Lower lobe of right lung (tissue), 2 donors: ENCODE measurements at regions not wholly inside any gene's neighbourhood (a gene's known extent, or its start where the extent isn't known, plus 50 kb on each side); places are given as distances from the start of the nearest gene placed in this dataset.

ENCODE experiments used
- ATAC-seq, 2 donors: fragments of 200-7000 bp; cut with Tn5 transposase; one replicate each; pipeline ENCODE4 v1.9.1; 2020 to 2022; ENCODE audit warnings: mild to moderate bottlenecking in 2 of 2, moderate library complexity in 2 of 2
- DNase-seq: peaks from one replicate; pipeline ENCODE4 v3.0.0-alpha.2; 2020
- H3K27ac ChIP-seq: fragments of 200-600 bp; one replicate; pipeline ENCODE4 v1.8.0; 2022
- H3K27me3 ChIP-seq: fragments of 200-600 bp; one replicate; pipeline ENCODE4 v1.8.0; 2022; ENCODE audit warnings: low read depth
- H3K36me3 ChIP-seq: fragments of 200-600 bp; one replicate; pipeline ENCODE4 v1.8.0; 2022; ENCODE audit warnings: mild to moderate bottlenecking
- H3K4me1 ChIP-seq: fragments of 200-600 bp; one replicate; pipeline ENCODE4 v1.8.0; 2022
- H3K4me3 ChIP-seq: fragments of 200-600 bp; one replicate; pipeline ENCODE4 v1.8.0; 2022; ENCODE audit warnings: mild to moderate bottlenecking
- H3K9me3 ChIP-seq: fragments of 200-600 bp; one replicate; pipeline ENCODE4 v1.8.0; 2022
- intact Hi-C: fragments of 100-400 bp; cut with DNase I; formaldehyde crosslinking; loops from one replicate; pipeline ENCODE4 v1.11.0; 2022
- TF ChIP-seq, protein P1 (sequence below): fragments of 200-600 bp; IDR thresholded peaks from one replicate; pipeline ENCODE4 v1.8.0; 2022; ENCODE audit warnings: antibody characterized with exemption, mild to moderate bottlenecking
- donor health status: DM: no; HTN: yes; CAD: no; lungs with severe emphysema.

DNA sequence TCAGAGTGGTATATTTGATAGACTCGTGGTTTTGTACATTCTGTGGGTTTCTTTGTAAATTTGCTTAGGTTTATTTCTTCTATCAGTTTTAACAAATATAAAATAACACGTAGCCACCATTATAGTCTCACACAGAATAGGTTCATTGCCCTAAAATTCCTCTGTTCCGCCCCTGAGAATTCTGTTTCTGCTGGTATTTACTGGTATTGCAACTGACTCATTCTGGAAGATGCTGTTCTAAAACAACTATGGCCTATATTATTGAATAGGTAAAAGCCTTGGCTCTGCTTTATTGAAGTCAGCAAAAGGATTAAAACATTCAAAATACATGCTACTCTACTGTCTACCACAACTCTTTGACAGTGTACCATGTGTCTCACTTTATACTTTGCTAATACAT lies 119.1 kb upstream of the CHORDC1 start:
- intact Hi-C loops, result no loop called here
- Histone ChIP-seq H3K27me3 (no peaks in the 10 kb centered on the region), H3K4me3 (no peak overlapping the region), H3K4me1 (no peaks in the 10 kb centered on the region), H3K9me3 (no peaks in the 10 kb centered on the region), H3K36me3 (no peaks in the 10 kb centered on the region), H3K27ac (no peak overlapping the region)
- ATAC-seq (no peak), DNase-seq (no peak)
- TF ChIP-seq, protein P1, sequence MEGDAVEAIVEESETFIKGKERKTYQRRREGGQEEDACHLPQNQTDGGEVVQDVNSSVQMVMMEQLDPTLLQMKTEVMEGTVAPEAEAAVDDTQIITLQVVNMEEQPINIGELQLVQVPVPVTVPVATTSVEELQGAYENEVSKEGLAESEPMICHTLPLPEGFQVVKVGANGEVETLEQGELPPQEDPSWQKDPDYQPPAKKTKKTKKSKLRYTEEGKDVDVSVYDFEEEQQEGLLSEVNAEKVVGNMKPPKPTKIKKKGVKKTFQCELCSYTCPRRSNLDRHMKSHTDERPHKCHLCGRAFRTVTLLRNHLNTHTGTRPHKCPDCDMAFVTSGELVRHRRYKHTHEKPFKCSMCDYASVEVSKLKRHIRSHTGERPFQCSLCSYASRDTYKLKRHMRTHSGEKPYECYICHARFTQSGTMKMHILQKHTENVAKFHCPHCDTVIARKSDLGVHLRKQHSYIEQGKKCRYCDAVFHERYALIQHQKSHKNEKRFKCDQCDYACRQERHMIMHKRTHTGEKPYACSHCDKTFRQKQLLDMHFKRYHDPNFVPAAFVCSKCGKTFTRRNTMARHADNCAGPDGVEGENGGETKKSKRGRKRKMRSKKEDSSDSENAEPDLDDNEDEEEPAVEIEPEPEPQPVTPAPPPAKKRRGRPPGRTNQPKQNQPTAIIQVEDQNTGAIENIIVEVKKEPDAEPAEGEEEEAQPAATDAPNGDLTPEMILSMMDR, result no peak

DNA sequence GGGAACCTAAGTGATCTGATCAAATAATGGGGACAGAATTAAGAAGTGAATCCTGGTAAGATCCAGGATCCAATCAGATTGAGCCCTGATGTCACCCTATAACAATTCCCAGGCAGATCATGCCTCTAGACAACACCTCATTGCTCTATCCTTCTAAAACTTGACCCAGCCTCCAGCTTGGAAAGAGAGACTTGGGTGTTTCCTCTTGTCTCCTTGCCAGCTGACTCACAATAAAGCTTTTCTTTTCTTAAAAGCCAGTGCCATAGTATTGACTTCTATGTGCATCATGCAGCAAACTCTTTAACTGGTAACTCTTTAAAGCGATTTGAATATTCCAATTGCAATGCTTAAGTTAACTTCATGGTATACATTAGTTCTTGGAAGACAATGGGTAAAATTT lies 109.6 kb upstream of the CHORDC1 start:
- DNase-seq (no peak), ATAC-seq (no peak)
- Histone ChIP-seq H3K9me3 (no peaks in the 10 kb centered on the region), H3K27ac (no peak overlapping the region), H3K36me3 (no peaks in the 10 kb centered on the region), H3K4me3 (no peak overlapping the region), H3K4me1 (no peaks in the 10 kb centered on the region), H3K27me3 (no peaks in the 10 kb centered on the region)
- TF ChIP-seq, protein P1, result no peak
- intact Hi-C loops, result no loop called here

DNA sequence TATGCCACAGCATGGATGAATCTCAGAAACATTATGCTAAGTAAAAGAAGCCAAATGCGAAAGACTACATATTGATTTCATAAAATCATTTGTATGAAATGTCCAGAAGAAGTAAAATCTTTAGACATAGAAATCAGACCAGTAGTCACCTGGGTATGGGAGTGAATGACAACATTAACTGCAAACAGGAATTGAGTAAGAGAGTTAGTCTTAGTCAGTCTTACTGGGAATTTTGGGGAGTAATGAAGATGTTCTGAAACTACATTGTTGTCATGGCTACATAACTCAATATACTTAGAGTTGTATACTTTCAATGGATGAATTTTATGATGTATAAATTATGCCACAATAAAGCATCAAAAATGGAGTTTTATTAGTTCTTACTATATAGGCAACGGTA lies 107.8 kb upstream of the CHORDC1 start:
- DNase-seq (no peak), ATAC-seq (no peak)
- intact Hi-C loops, result no loop called here
- TF ChIP-seq, protein P1, result no peak
- Histone ChIP-seq H3K36me3 (no peaks in the 10 kb centered on the region), H3K27me3 (no peaks in the 10 kb centered on the region), H3K9me3 (no peaks in the 10 kb centered on the region), H3K4me3 (no peak overlapping the region), H3K4me1 (no peaks in the 10 kb centered on the region), H3K27ac (no peak overlapping the region)

DNA sequence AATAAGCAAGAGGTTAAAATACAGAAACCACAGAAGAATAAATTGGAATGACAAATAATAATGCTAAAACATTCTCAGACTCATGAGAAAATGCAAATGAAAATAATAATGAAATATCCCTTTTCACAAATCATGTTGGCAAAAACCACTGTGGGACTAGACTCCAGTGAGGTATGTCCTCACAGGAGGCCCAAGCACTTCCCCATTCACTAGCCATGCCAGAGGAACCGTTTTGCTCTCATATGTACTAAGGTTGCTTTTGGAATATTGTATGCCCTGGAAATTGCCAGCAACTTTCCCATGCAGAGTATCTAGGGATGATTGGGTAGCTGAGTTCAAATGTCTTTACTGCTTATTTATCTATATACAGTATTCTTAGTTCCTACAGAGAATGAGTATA lies 106.2 kb upstream of the CHORDC1 start:
- intact Hi-C loops, result no loop called here
- Histone ChIP-seq H3K4me3 (no peak overlapping the region), H3K4me1 (no peaks in the 10 kb centered on the region), H3K27ac (no peak overlapping the region), H3K36me3 (no peaks in the 10 kb centered on the region), H3K27me3 (no peaks in the 10 kb centered on the region), H3K9me3 (no peaks in the 10 kb centered on the region)
- TF ChIP-seq, protein P1, result no peak
- ATAC-seq (no peak), DNase-seq (no peak)

DNA sequence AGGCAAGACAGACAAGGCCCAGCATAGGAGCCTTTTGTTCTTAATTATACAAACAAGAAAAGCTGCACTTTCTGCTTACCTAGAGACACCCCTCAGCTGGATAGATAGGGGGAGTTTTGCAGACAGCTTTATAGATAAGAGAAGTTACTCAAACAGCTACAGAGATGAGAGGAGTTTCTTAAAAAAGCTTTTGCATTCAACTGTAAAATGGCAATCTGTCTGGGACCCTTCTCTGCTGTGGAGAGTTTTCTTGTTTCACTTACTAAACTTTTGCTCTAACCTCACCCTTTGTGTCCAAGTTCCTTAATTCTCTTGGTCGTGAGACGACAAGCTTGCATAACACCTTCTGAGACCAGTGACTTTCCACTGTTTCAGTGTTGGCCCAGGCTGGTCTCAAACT lies 103.8 kb upstream of the CHORDC1 start:
- Histone ChIP-seq H3K4me1 (no peaks in the 10 kb centered on the region), H3K4me3 (no peak overlapping the region), H3K27me3 (no peaks in the 10 kb centered on the region), H3K9me3 (no peaks in the 10 kb centered on the region), H3K27ac (no peak overlapping the region), H3K36me3 (no peaks in the 10 kb centered on the region)
- TF ChIP-seq, protein P1, result no peak
- intact Hi-C loops, result no loop called here
- DNase-seq, result no peak
- no peak for ATAC-seq

DNA sequence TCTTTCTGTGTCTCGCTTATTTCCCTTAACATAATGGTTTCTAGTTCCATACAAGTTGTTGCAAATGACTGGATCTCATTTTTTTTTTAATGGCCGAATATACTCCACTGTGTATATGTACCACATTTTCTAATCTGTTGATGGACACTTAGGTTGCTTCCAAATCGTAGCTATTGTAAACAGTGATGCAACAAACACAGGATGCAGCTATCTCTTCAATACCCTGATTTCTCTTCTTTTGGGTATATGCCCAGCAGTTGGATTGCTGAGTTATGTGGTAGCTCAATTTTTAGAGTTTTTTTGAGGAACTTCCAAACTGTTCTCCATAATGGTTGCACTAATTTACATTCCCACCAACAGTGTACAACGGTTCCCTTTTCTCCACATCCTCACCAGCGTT lies 100.4 kb upstream of the CHORDC1 start:
- DNase-seq, result no peak
- H3K4me3 ChIP-seq, result no peak overlapping the region
- H3K4me1 ChIP-seq, result no peaks in the 10 kb centered on the region
- no peak overlapping the region for H3K27ac ChIP-seq
- intact Hi-C loops, result no loop called here
- H3K9me3 ChIP-seq, result no peaks in the 10 kb centered on the region
- TF ChIP-seq, protein P1, result no peak
- no peaks in the 10 kb centered on the region for H3K27me3 ChIP-seq
- ATAC-seq, result no peak
- H3K36me3 ChIP-seq, result no peaks in the 10 kb centered on the region
